ENCODE measurements at regions not wholly inside any gene's neighbourhood (a gene's known extent, or its start where the extent isn't known, plus 50 kb on each side); places are given as distances from the start of the nearest gene placed in this dataset.

- H3K27ac ChIP-seq: no peak overlapping the region
- no peaks in the 10 kb centered on the region for H3K36me3 ChIP-seq
- 40 to 59% methylated on average over 1 of the region's 1 CpG for WGBS, 2 donors
- peaks cover under 1 to 18% of the 10 kb centered on the region in 2 donors for H3K4me1 ChIP-seq
- no peak for TF ChIP-seq POLR2A (IDR thresholded peaks at IDR 0.05)
- TF ChIP-seq CTCF (IDR thresholded peaks at IDR 0.05): no peak
- DNase-seq: peak; percentile 52 to 73
- intact Hi-C loops (cut with DNase I): no loop called here
- no peak overlapping the region for H3K4me3 ChIP-seq (replicated peaks in 1 of 3)
- no peaks in the 10 kb centered on the region for H3K27me3 ChIP-seq
- no peaks in the 10 kb centered on the region for H3K9me3 ChIP-seq
Observed at GRCh38 chr14:98826618-98827017, 445.4 kb downstream of the BCL11B start.

- Histone ChIP-seq H3K9me3 (no peaks in the 10 kb centered on the region), H3K27ac (peak overlapping the region in 2 of 3 donors; percentile 54 to 65), H3K27me3 (no peaks in the 10 kb centered on the region), H3K4me1 (peaks cover 21 to 39% of the 10 kb centered on the region in 2 donors), H3K4me3 (replicated peaks in 1 of 3) (no peak overlapping the region), H3K36me3 (no peaks in the 10 kb centered on the region)
- 86 to 95% methylated on average over 2 of the region's 2 CpGs for WGBS, 2 donors
- TF ChIP-seq CTCF (IDR thresholded peaks at IDR 0.05) (no peak), POLR2A (IDR thresholded peaks at IDR 0.05) (no peak)
- no peak for DNase-seq
- intact Hi-C loops (cut with DNase I): no loop called here
Observed at GRCh38 chr14:98834119-98834518, 437.9 kb downstream of the BCL11B start.

- intact Hi-C loops (cut with DNase I): no loop called here
- 93 to 95% methylated on average over 14 of the region's 14 CpGs for WGBS, 2 donors
Observed at GRCh38 chr14:98835051-98835824, 436.8 kb downstream of the BCL11B start.

GRCh38 chr14:98835825-98836100 lies 436.2 kb downstream of the BCL11B start:
- intact Hi-C loops (cut with DNase I): no loop called here
- H3K27me3 ChIP-seq: no peaks in the 10 kb centered on the region
- WGBS, 2 donors: 90 to 94% methylated on average over 2 of the region's 2 CpGs

More at GRCh38 chr14:98835051-98835824, 436.8 kb downstream of the BCL11B start:
- Histone ChIP-seq H3K36me3 (no peaks in the 10 kb centered on the region), H3K4me1 (peaks cover 21 to 31% of the 10 kb centered on the region in 2 donors), H3K27ac (no peak overlapping the region), H3K9me3 (no peaks in the 10 kb centered on the region), H3K4me3 (replicated peaks in 1 of 3) (no peak overlapping the region), H3K27me3 (no peaks in the 10 kb centered on the region)
- TF ChIP-seq POLR2A (IDR thresholded peaks at IDR 0.05): no peak
- TF ChIP-seq CTCF (IDR thresholded peaks at IDR 0.05): no peak
- DNase-seq: no peak

More at GRCh38 chr14:98835825-98836100, 436.2 kb downstream of the BCL11B start:
- Histone ChIP-seq H3K9me3 (no peaks in the 10 kb centered on the region), H3K27ac (no peak overlapping the region), H3K4me3 (replicated peaks in 1 of 3) (no peak overlapping the region), H3K4me1 (peaks cover 21 to 26% of the 10 kb centered on the region in 2 donors), H3K36me3 (no peaks in the 10 kb centered on the region)
- TF ChIP-seq CTCF (IDR thresholded peaks at IDR 0.05): no peak
- no peak for TF ChIP-seq POLR2A (IDR thresholded peaks at IDR 0.05)
- no peak for DNase-seq
